ENCODE measurements at regions not wholly inside any gene's neighbourhood (a gene's known extent, or its start where the extent isn't known, plus 50 kb on each side); places are given as distances from the start of the nearest gene placed in this dataset.

- TF ChIP-seq ETS1 (IDR thresholded peaks at IDR 0.05) (no peak), EZH2phosphoT487 (IDR thresholded peaks at IDR 0.05; ENCODE audit: unreplicated experiment) (no peak), REST (IDR thresholded peaks at IDR 0.05; ENCODE audit: unreplicated experiment) (no peak), EZH2 (IDR thresholded peaks at IDR 0.05; ENCODE audit: low read depth, unreplicated experiment) (no peak), NANOG (IDR thresholded peaks at IDR 0.05; ENCODE audit: borderline replicate concordance) (no peak), CREB1 (CRISPR knock-in tag; IDR thresholded peaks at IDR 0.05; ENCODE audit: low read depth) (no peak), ZNF114 (CRISPR knock-in tag; IDR thresholded peaks at IDR 0.05) (no peak)
These were observed 70.4 kb upstream of the PCSK6 start (continued) for GRCh38 chr15:101559952-101560351.

- H3K9me3 Mint-ChIP-seq = peaks cover 3% of the 10 kb centered on the region; the same call in 1 of the 3 replicates
- Histone ChIP-seq H3K27ac (ENCODE audit: low read depth) (no peak overlapping the region), H3K4me2 (no peak overlapping the region), H4K20me1 (replicated peaks; ENCODE audit: insufficient read depth) (no peaks in the 10 kb centered on the region), H3F3A (replicated peaks; ENCODE audit: low read depth) (no peaks in the 10 kb centered on the region), H3K4me1 (ENCODE audit: insufficient read depth) (no peaks in the 10 kb centered on the region), H3K27me3 (ENCODE audit: insufficient read depth) (no peaks in the 10 kb centered on the region), H3K79me2 (replicated peaks; ENCODE audit: insufficient read depth) (no peaks in the 10 kb centered on the region), H3K36me3 (ENCODE audit: insufficient read depth) (no peaks in the 10 kb centered on the region), H3K4me3 (no peak overlapping the region), H3K9me2 (ENCODE audit: insufficient read depth) (0 out of 2 replicates have a peak, but pooled peaks cover 3% of the 10 kb centered on the region), H2AFZ (no peak overlapping the region)
- peaks cover 6% of the 10 kb centered on the region for H3K27me3 Mint-ChIP-seq (ENCODE audit: insufficient read depth, low read depth, poor library complexity)
- no peak overlapping the region for H3K27ac Mint-ChIP-seq
- no peak overlapping the region for H3K4me3 Mint-ChIP-seq
- ATAC-seq (no peak), DNase-seq (ENCODE audit: low spot score) (no peak)
- no peak for TF ChIP-seq STAT1 (IDR thresholded peaks at IDR 0.05; ENCODE audit: unreplicated experiment)
- TF ChIP-seq EZH2 (IDR thresholded peaks at IDR 0.05; ENCODE audit: low read depth, unreplicated experiment) = no peak
- TF ChIP-seq ZNF331 (CRISPR knock-in tag; IDR thresholded peaks at IDR 0.05; ENCODE audit: low read depth) = no peak
- no peak for TF ChIP-seq ZNF114 (CRISPR knock-in tag; IDR thresholded peaks at IDR 0.05)
- no peak for TF ChIP-seq JUNB (IDR thresholded peaks at IDR 0.05; ENCODE audit: unreplicated experiment)
- no peak for TF ChIP-seq CTCF (conservative IDR thresholded peaks at IDR 0.05; ENCODE audit: low read depth in 2 of 2)
- no peaks in the 10 kb centered on the region for H3K36me3 Mint-ChIP-seq (ENCODE audit: low read depth)
- H3K4me1 Mint-ChIP-seq = peaks cover 2% of the 10 kb centered on the region; the same call in 1 of the 3 replicates
These were observed 68.9 kb upstream of the PCSK6 start for GRCh38 chr15:101558221-101558941.

Data from GM23338 (cell line).